HEK293 (cell line): ENCODE measurements at regions not wholly inside any gene's neighbourhood (a gene's known extent, or its start where the extent isn't known, plus 50 kb on each side); places are given as distances from the start of the nearest gene placed in this dataset.

Experiments used
- CTCF ChIA-PET: fragments of 350-600 bp; formaldehyde crosslinking; extraction: SDS; loops from one replicate; lab custom pipeline; 2021; ENCODE audit warnings: antibody characterized with exemption; lab: Yijun Ruan, JAX
- POLR2A ChIA-PET: fragments of 300-600 bp; formaldehyde crosslinking; extraction: SDS; loops from one replicate; lab custom pipeline; 2020; ENCODE audit warnings: antibody characterized with exemption, inconsistent platforms; lab: Yijun Ruan, JAX
- H3K27ac ChIP-seq: fragments of 200-500 bp; sonication (Bioruptor generic); 2 replicates; pipeline ENCODE4 v1.5.1; 2014; ENCODE audit warnings: low read depth, low read length, control low read depth, inconsistent platforms; ENCODE audit errors: extremely low read depth
- H3K36me3 ChIP-seq, 2 experiments: fragments of 200-500 bp in 1 of 2; sonication (Bioruptor generic) in 1 of 2; 1 replicate in 1 of 2; 2 replicates in 1 of 2; pipeline ENCODE4 v1.5.1; 2014 to 2017; ENCODE audit warnings: inconsistent platforms in 2 of 2, low read length in 2 of 2; ENCODE audit not compliant: control insufficient read depth in 2 of 2, insufficient read depth in 1 of 2
- H3K4me1 ChIP-seq: fragments of 200-500 bp; sonication (Bioruptor generic); 2 replicates; pipeline ENCODE4 v1.5.1; 2014; ENCODE audit warnings: mild to moderate bottlenecking, low read length, inconsistent platforms; ENCODE audit not compliant: control insufficient read depth, insufficient read depth
- H3K4me3 ChIP-seq: 2 replicates; pipeline ENCODE4 v1.5.1; 2011; ENCODE audit warnings: low read depth, mild to moderate bottlenecking, control low read depth, low read length, moderate library complexity
- H3K9me3 ChIP-seq: fragments of 200-500 bp; sonication (Bioruptor generic); 2 replicates; pipeline ENCODE4 v1.5.1; 2014; ENCODE audit warnings: low read depth, low read length, inconsistent platforms; ENCODE audit not compliant: control insufficient read depth, insufficient read depth
- GLI4 ChIP-seq: fragments of 450-650 bp; formaldehyde crosslinking; IDR thresholded peaks from 2 replicates; pipeline ENCODE4 v1.5.1; 2016; ENCODE audit warnings: missing biosample characterization, missing genetic modification characterization
- KLF10 ChIP-seq: fragments of 450-650 bp; IDR thresholded peaks from 2 replicates; pipeline ENCODE4 v1.5.1; 2018; ENCODE audit warnings: missing biosample characterization, mild to moderate bottlenecking, missing genetic modification characterization
- SCRT2 ChIP-seq: fragments of 450-650 bp; formaldehyde crosslinking; IDR thresholded peaks from 2 replicates; pipeline ENCODE4 v1.5.1; 2016; ENCODE audit warnings: missing biosample characterization, missing genetic modification characterization
- SP2 ChIP-seq: fragments of 450-650 bp; formaldehyde crosslinking; IDR thresholded peaks from 2 replicates; pipeline ENCODE4 v1.5.1; 2016; ENCODE audit warnings: missing biosample characterization, missing genetic modification characterization
- WT1 ChIP-seq: fragments of 450-650 bp; formaldehyde crosslinking; IDR thresholded peaks from 2 replicates; pipeline ENCODE4 v1.5.1; 2016; ENCODE audit warnings: missing biosample characterization, missing genetic modification characterization
- YY1 ChIP-seq: fragments of 450-650 bp; formaldehyde crosslinking; IDR thresholded peaks from 2 replicates; pipeline ENCODE4 v1.5.1; 2018; ENCODE audit warnings: missing biosample characterization, missing genetic modification characterization
- YY2 ChIP-seq: fragments of 450-650 bp; formaldehyde crosslinking; IDR thresholded peaks from 2 replicates; pipeline ENCODE4 v1.5.1; 2016; ENCODE audit warnings: missing biosample characterization, missing genetic modification characterization
- ZBTB17 ChIP-seq: fragments of 450-650 bp; formaldehyde crosslinking; IDR thresholded peaks from 2 replicates; pipeline ENCODE4 v1.5.1; 2016; ENCODE audit warnings: missing biosample characterization, missing genetic modification characterization
- ZNF114 ChIP-seq: fragments of 450-650 bp; formaldehyde crosslinking; IDR thresholded peaks from 2 replicates; pipeline ENCODE4 v1.5.0; 2017; ENCODE audit warnings: missing biosample characterization, missing genetic modification characterization
- ZNF133 ChIP-seq: fragments of 450-650 bp; formaldehyde crosslinking; IDR thresholded peaks from 2 replicates; pipeline ENCODE4 v1.5.1; 2016; ENCODE audit warnings: missing biosample characterization, missing genetic modification characterization
- ZNF146 ChIP-seq: fragments of 450-650 bp; formaldehyde crosslinking; IDR thresholded peaks from 2 replicates; pipeline ENCODE4 v1.5.1; 2016; ENCODE audit warnings: missing biosample characterization, missing genetic modification characterization
- ZNF16 ChIP-seq: fragments of 450-650 bp; formaldehyde crosslinking; IDR thresholded peaks from 2 replicates; pipeline ENCODE4 v1.5.1; 2016; ENCODE audit warnings: low read depth, missing biosample characterization, missing genetic modification characterization
- ZNF311 ChIP-seq: fragments of 450-650 bp; formaldehyde crosslinking; IDR thresholded peaks from 2 replicates; pipeline ENCODE4 v1.5.1; 2017; ENCODE audit warnings: missing biosample characterization, missing genetic modification characterization, borderline replicate concordance
- ZNF521 ChIP-seq: fragments of 450-650 bp; formaldehyde crosslinking; IDR thresholded peaks from 2 replicates; pipeline ENCODE4 v1.5.1; 2017; ENCODE audit warnings: missing biosample characterization, mild to moderate bottlenecking, missing genetic modification characterization
- ZNF555 ChIP-seq: fragments of 450-650 bp; formaldehyde crosslinking; conservative IDR thresholded peaks from 2 replicates; pipeline ENCODE4 v1.5.1; 2017; ENCODE audit warnings: missing biosample characterization, mild to moderate bottlenecking, missing genetic modification characterization, inconsistent platforms
- ZNF596 ChIP-seq: fragments of 450-650 bp; IDR thresholded peaks from 2 replicates; pipeline ENCODE4 v1.5.0; 2018; ENCODE audit warnings: missing biosample characterization, mild to moderate bottlenecking, missing genetic modification characterization, moderate library complexity
- ZNF707 ChIP-seq: fragments of 450-650 bp; formaldehyde crosslinking; IDR thresholded peaks from 2 replicates; pipeline ENCODE4 v1.5.1; 2016; ENCODE audit warnings: missing biosample characterization, missing genetic modification characterization
- ZNF776 ChIP-seq: fragments of 450-650 bp; formaldehyde crosslinking; IDR thresholded peaks from 2 replicates; pipeline ENCODE4 v1.5.0; 2017; ENCODE audit warnings: missing biosample characterization, missing genetic modification characterization, borderline replicate concordance
- ZNF843 ChIP-seq: fragments of 450-650 bp; formaldehyde crosslinking; IDR thresholded peaks from 2 replicates; pipeline ENCODE4 v1.5.1; 2016; ENCODE audit warnings: missing biosample characterization, missing genetic modification characterization
- TF ChIP-seq, protein P1 (sequence below): fragments of 450-650 bp; formaldehyde crosslinking; IDR thresholded peaks from 2 replicates; pipeline ENCODE4 v1.5.1; 2016; ENCODE audit warnings: missing biosample characterization, missing genetic modification characterization, borderline replicate concordance
- TF ChIP-seq, protein P2 (sequence below): fragments of 450-650 bp; formaldehyde crosslinking; conservative IDR thresholded peaks from 2 replicates; pipeline ENCODE4 v1.5.1; 2016; ENCODE audit warnings: low read depth, missing biosample characterization, missing genetic modification characterization

DNA sequence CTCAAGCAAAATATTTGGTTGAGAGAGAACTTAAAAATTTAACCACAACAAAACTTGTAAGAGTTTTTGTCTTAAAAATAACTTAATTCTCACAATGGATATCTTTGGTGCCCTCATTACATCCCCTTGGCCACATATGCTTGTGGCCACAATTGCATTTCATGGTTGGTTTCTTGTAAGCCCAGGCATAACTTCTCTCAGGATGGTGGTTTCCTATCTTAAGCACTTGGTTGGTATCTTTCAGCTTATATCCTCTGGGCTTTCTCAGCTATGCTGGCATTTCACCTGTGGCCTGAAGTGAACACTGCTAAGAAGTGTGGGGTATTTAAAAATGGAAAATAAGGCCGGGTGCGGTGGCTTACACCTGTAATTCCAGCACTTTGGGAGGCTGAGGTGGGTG lies 212.4 kb upstream of the MEF2C start:
- H3K9me3 ChIP-seq: no peaks in the 10 kb centered on the region
- no peak overlapping the region for H3K4me3 ChIP-seq
- no peak overlapping the region for H3K27ac ChIP-seq
- ChIA-PET POLR2A (interaction anchor here (0.6 kb wide), 1 partner anchor 1362 kb away, joined by 5 read pairs; no protein-coding TSS in a partner anchor), CTCF (no interaction called here)
- no peaks in the 10 kb centered on the region for H3K36me3 ChIP-seq
- no peaks in the 10 kb centered on the region for H3K4me1 ChIP-seq
- TF ChIP-seq ZNF146 (tag by site-specific recombination) (no peak), ZNF133 (tag by site-specific recombination) (no peak), KLF10 (no peak), WT1 (no peak), ZNF776 (no peak), YY2 (tag by site-specific recombination) (no peak), SP2 (tag by site-specific recombination) (no peak), ZBTB17 (no peak), SCRT2 (tag by site-specific recombination) (no peak), GLI4 (no peak), ZNF114 (tag by site-specific recombination) (no peak), ZNF555 (tag by site-specific recombination) (no peak), ZNF521 (tag by site-specific recombination) (no peak), ZNF16 (no peak), ZNF707 (tag by site-specific recombination) (no peak), ZNF843 (tag by site-specific recombination) (no peak), YY1 (no peak), ZNF311 (tag by site-specific recombination) (no peak)
- TF ChIP-seq, protein P1, sequence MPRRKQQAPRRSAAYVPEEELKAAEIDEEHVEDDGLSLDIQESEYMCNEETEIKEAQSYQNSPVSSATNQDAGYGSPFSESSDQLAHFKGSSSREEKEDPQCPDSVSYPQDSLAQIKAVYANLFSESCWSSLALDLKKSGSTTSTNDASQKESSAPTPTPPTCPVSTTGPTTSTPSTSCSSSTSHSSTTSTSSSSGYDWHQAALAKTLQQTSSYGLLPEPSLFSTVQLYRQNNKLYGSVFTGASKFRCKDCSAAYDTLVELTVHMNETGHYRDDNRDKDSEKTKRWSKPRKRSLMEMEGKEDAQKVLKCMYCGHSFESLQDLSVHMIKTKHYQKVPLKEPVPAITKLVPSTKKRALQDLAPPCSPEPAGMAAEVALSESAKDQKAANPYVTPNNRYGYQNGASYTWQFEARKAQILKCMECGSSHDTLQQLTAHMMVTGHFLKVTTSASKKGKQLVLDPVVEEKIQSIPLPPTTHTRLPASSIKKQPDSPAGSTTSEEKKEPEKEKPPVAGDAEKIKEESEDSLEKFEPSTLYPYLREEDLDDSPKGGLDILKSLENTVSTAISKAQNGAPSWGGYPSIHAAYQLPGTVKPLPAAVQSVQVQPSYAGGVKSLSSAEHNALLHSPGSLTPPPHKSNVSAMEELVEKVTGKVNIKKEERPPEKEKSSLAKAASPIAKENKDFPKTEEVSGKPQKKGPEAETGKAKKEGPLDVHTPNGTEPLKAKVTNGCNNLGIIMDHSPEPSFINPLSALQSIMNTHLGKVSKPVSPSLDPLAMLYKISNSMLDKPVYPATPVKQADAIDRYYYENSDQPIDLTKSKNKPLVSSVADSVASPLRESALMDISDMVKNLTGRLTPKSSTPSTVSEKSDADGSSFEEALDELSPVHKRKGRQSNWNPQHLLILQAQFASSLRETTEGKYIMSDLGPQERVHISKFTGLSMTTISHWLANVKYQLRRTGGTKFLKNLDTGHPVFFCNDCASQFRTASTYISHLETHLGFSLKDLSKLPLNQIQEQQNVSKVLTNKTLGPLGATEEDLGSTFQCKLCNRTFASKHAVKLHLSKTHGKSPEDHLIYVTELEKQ (tag by site-specific recombination): no peak
- TF ChIP-seq, all 188 proteins: peak for 0

DNA sequence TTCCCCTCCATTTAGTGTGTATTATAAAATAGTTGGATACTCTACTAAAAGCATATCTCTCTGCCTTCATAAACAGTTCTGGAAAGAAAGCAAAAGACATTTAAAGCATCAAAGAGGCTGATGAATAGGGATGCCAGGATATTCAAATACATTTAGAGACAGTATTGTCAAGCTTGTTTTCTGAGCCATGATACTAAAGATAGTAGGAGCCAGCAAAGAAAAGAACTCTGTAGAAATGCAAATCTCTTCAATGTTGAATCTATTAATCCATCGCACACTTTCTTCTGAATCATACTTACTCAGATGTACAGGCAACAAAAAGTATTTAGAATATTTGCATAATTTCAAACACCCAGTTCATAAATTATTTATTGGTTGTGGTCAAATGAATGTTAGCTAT lies 207.1 kb upstream of the MEF2C start:
- Histone ChIP-seq H3K9me3 (no peaks in the 10 kb centered on the region), H3K27ac (no peak overlapping the region), H3K36me3 (no peaks in the 10 kb centered on the region), H3K4me3 (no peak overlapping the region), H3K4me1 (no peaks in the 10 kb centered on the region)
- TF ChIP-seq, protein P2, sequence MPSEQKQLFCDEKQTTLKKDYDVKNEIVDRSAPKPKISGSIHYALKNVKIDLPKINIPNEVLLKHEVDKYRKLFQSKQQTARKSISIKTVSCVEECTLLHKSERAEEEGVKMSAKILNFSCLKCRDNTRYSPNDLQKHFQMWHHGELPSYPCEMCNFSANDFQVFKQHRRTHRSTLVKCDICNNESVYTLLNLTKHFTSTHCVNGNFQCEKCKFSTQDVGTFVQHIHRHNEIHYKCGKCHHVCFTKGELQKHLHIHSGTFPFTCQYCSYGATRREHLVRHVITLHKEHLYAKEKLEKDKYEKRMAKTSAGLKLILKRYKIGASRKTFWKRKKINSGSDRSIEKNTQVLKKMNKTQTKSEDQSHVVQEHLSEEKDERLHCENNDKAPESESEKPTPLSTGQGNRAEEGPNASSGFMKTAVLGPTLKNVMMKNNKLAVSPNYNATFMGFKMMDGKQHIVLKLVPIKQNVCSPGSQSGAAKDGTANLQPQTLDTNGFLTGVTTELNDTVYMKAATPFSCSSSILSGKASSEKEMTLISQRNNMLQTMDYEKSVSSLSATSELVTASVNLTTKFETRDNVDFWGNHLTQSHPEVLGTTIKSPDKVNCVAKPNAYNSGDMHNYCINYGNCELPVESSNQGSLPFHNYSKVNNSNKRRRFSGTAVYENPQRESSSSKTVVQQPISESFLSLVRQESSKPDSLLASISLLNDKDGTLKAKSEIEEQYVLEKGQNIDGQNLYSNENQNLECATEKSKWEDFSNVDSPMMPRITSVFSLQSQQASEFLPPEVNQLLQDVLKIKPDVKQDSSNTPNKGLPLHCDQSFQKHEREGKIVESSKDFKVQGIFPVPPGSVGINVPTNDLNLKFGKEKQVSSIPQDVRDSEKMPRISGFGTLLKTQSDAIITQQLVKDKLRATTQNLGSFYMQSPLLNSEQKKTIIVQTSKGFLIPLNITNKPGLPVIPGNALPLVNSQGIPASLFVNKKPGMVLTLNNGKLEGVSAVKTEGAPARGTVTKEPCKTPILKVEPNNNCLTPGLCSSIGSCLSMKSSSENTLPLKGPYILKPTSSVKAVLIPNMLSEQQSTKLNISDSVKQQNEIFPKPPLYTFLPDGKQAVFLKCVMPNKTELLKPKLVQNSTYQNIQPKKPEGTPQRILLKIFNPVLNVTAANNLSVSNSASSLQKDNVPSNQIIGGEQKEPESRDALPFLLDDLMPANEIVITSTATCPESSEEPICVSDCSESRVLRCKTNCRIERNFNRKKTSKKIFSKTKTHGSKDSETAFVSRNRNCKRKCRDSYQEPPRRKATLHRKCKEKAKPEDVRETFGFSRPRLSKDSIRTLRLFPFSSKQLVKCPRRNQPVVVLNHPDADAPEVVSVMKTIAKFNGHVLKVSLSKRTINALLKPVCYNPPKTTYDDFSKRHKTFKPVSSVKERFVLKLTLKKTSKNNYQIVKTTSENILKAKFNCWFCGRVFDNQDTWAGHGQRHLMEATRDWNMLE: no peak
- TF ChIP-seq SCRT2 (tag by site-specific recombination): no peak
- TF ChIP-seq ZNF596 (tag by site-specific recombination): no peak
- ChIA-PET CTCF (no interaction called here), POLR2A (interaction anchor here (0.6 kb wide), 1 partner anchor 701 kb away, joined by 3 read pairs; no protein-coding TSS in a partner anchor)
